ENCODE measurements at regions not wholly inside any gene's neighbourhood (a gene's known extent, or its start where the extent isn't known, plus 50 kb on each side); places are given as distances from the start of the nearest gene placed in this dataset.

GRCh38 chr5:1644810-1645571, 121.2 kb upstream of the LPCAT1 start (continued):
- TF ChIP-seq ZNF331 (CRISPR knock-in tag; IDR thresholded peaks at IDR 0.05) (0 out of 2 replicates have a peak, but pooled peaks have one; percentile 55), SMC3 (IDR thresholded peaks at IDR 0.05; ENCODE audit: low read length) (peak; percentile 34; the same call in 1 of the 2 replicates), MLLT10 (CRISPR knock-in tag; IDR thresholded peaks at IDR 0.05) (no peak), ZNF780A (CRISPR knock-in tag; IDR thresholded peaks at IDR 0.05) (no peak), TIGD3 (CRISPR knock-in tag; IDR thresholded peaks at IDR 0.05; ENCODE audit: borderline replicate concordance) (no peak), MAZ (IDR thresholded peaks at IDR 0.05; ENCODE audit: borderline replicate concordance, low read depth, low read length) (no peak), MAZ (CRISPR knock-in tag; IDR thresholded peaks at IDR 0.05; ENCODE audit: low read depth) (0 out of 2 replicates have a peak, but pooled peaks have one; percentile 42), FOXA3 (CRISPR knock-in tag; IDR thresholded peaks at IDR 0.05) (0 out of 2 replicates have a peak, but pooled peaks have one; percentile 22), ZBTB38 (CRISPR knock-in tag; IDR thresholded peaks at IDR 0.05) (peak; percentile 15; the same call in 1 of the 2 replicates), DDIT3 (CRISPR knock-in tag; IDR thresholded peaks at IDR 0.05) (no peak), ZNF597 (CRISPR knock-in tag; IDR thresholded peaks at IDR 0.05) (no peak), MIXL1 (CRISPR knock-in tag; IDR thresholded peaks at IDR 0.05) (no peak), ZBTB33 (CRISPR knock-in tag; IDR thresholded peaks at IDR 0.05) (peak; percentile 57; the same call in 1 of the 2 replicates), RAD21 (CRISPR knock-in tag; IDR thresholded peaks at IDR 0.05) (peak; percentile 90), MYC (CRISPR knock-in tag; IDR thresholded peaks at IDR 0.05; ENCODE audit: borderline replicate concordance) (peak; percentile 12; the same call in 1 of the 2 replicates), SMYD3 (CRISPR knock-in tag; IDR thresholded peaks at IDR 0.05) (no peak), TFDP1 (CRISPR knock-in tag; IDR thresholded peaks at IDR 0.05; ENCODE audit: borderline replicate concordance) (peak; percentile 66; the same call in 1 of the 2 replicates), ZNF350 (CRISPR knock-in tag; IDR thresholded peaks at IDR 0.05; ENCODE audit: borderline replicate concordance, low read depth) (peak; percentile 33; the same call in 1 of the 2 replicates), TFDP2 (CRISPR knock-in tag; IDR thresholded peaks at IDR 0.05) (peak; percentile 54; the same call in 1 of the 2 replicates), THRA (CRISPR knock-in tag; IDR thresholded peaks at IDR 0.05; ENCODE audit: borderline replicate concordance) (no peak)

All from HepG2 (cell line).